WTC11 (cell line): ENCODE measurements at regions not wholly inside any gene's neighbourhood (a gene's known extent, or its start where the extent isn't known, plus 50 kb on each side); places are given as distances from the start of the nearest gene placed in this dataset.

Source experiments
- ATAC-seq: fragments of 200-7000 bp; cut with Tn5 transposase; 2 replicates; pipeline ENCODE4 v1.10.0; 2021; ENCODE audit warnings: mild to moderate bottlenecking, moderate library complexity
- CTCF ChIA-PET: fragments of 300-600 bp; sonication (Branson Sonifier 250); formaldehyde crosslinking; loops from one replicate; lab custom pipeline; 2021; ENCODE audit warnings: antibody characterized with exemption; lab: Charles Lee
- POLR2A ChIA-PET: fragments of 350-600 bp; sonication (Branson Sonifier 250); formaldehyde crosslinking; loops from one replicate; lab custom pipeline; 2021; ENCODE audit warnings: antibody characterized with exemption; lab: Charles Lee
- DNase-seq: peaks from one replicate; pipeline ENCODE4 v3.0.0; 2021; ENCODE audit warnings: low spot score
- H3K27ac Mint-ChIP-seq: 2 replicates; pipeline ENCODE4 v1.8.0; 2021; ENCODE audit warnings: mixed read lengths
- H3K27me3 Mint-ChIP-seq: 2 replicates; pipeline ENCODE4 v1.8.0; 2021; ENCODE audit warnings: low read depth, mild to moderate bottlenecking, moderate library complexity, mixed read lengths
- H3K36me3 Mint-ChIP-seq: 2 replicates; pipeline ENCODE4 v1.8.0; 2021; ENCODE audit warnings: mixed read lengths
- H3K4me1 Mint-ChIP-seq: 2 replicates; pipeline ENCODE4 v1.8.0; 2022; ENCODE audit warnings: mixed read lengths
- H3K4me3 Mint-ChIP-seq: 2 replicates; pipeline ENCODE4 v1.8.0; 2021; ENCODE audit warnings: mild to moderate bottlenecking, moderate library complexity, mixed read lengths
- H3K9me3 Mint-ChIP-seq: 2 replicates; pipeline ENCODE4 v1.8.0; 2021; ENCODE audit warnings: mixed read lengths
- AFF4 ChIP-seq: sonication (generic); formaldehyde crosslinking; IDR thresholded peaks from 2 replicates; pipeline ENCODE4 v1.8.1; 2023; ENCODE audit warnings: mild to moderate bottlenecking, missing genetic modification reagents, borderline replicate concordance
- AR ChIP-seq: fragments of 250-450 bp; sonication (Bioruptor Pico); IDR thresholded peaks from 2 replicates; pipeline ENCODE4 v1.9.0; 2021; ENCODE audit warnings: mild to moderate bottlenecking
- CBFB ChIP-seq: sonication (generic); formaldehyde crosslinking; IDR thresholded peaks from 2 replicates; pipeline ENCODE4 v1.8.1; 2022; ENCODE audit warnings: mild to moderate bottlenecking, low read depth, missing genetic modification reagents
- HMGA2 ChIP-seq: fragments of 250-450 bp; sonication (Bioruptor Pico); IDR thresholded peaks from 2 replicates; pipeline ENCODE4 v1.4.0; 2021; ENCODE audit warnings: mild to moderate bottlenecking, moderate library complexity
- MAX ChIP-seq: sonication (generic); formaldehyde crosslinking; IDR thresholded peaks from 2 replicates; pipeline ENCODE4 v1.8.0; 2022; ENCODE audit warnings: mild to moderate bottlenecking, missing genetic modification reagents
- MYBL2 ChIP-seq: sonication (generic); formaldehyde crosslinking; IDR thresholded peaks from 2 replicates; pipeline ENCODE4 v1.8.1; 2023; ENCODE audit warnings: mild to moderate bottlenecking, moderate library complexity, missing genetic modification reagents
- PRDM15 ChIP-seq: sonication (generic); formaldehyde crosslinking; IDR thresholded peaks from 2 replicates; pipeline ENCODE4 v1.8.0; 2022; ENCODE audit warnings: missing genetic modification reagents
- SOX15 ChIP-seq: fragments of 250-450 bp; sonication (Bioruptor Pico); IDR thresholded peaks from 2 replicates; pipeline ENCODE4 v1.9.0; 2021; ENCODE audit warnings: mild to moderate bottlenecking
- STAT6 ChIP-seq: sonication (generic); formaldehyde crosslinking; conservative IDR thresholded peaks from 2 replicates; pipeline ENCODE4 v1.8.1; 2023; ENCODE audit warnings: mild to moderate bottlenecking, low read depth, missing genetic modification reagents, moderate library complexity
- USF2 ChIP-seq: sonication (generic); formaldehyde crosslinking; IDR thresholded peaks from 2 replicates; pipeline ENCODE4 v1.8.1; 2023; ENCODE audit warnings: mild to moderate bottlenecking, missing genetic modification reagents, moderate library complexity
- ZBTB21 ChIP-seq: sonication (generic); formaldehyde crosslinking; IDR thresholded peaks from 2 replicates; pipeline ENCODE4 v1.8.1; 2023; ENCODE audit warnings: mild to moderate bottlenecking, missing genetic modification reagents, borderline replicate concordance
- ZNF121 ChIP-seq: sonication (generic); formaldehyde crosslinking; IDR thresholded peaks from 2 replicates; pipeline ENCODE4 v1.8.0; 2023; ENCODE audit warnings: missing genetic modification reagents
- ZNF263 ChIP-seq: sonication (generic); formaldehyde crosslinking; IDR thresholded peaks from 2 replicates; pipeline ENCODE4 v1.8.1; 2022; ENCODE audit warnings: low read depth, mild to moderate bottlenecking, moderate library complexity, missing genetic modification reagents
- ZNF532 ChIP-seq: fragments of 250-450 bp; sonication (Bioruptor Pico); IDR thresholded peaks from 2 replicates; pipeline ENCODE4 v1.9.0; 2021; ENCODE audit warnings: mild to moderate bottlenecking, borderline replicate concordance

GRCh38 chr13:76036176-76036575, 400.0 kb downstream of the LMO7 start (continued):
- TF ChIP-seq PRDM15 (CRISPR knock-in tag) = no peak
- TF ChIP-seq, all 79 proteins: peak for 0

- ATAC-seq = no peak
- no peaks in the 10 kb centered on the region for H3K9me3 Mint-ChIP-seq
- TF ChIP-seq ZNF121 (no peak), ZBTB21 (CRISPR knock-in tag) (no peak), AFF4 (CRISPR knock-in tag) (no peak), AR (CRISPR knock-in tag) (no peak), MAX (CRISPR knock-in tag) (no peak), STAT6 (CRISPR knock-in tag) (no peak), ZNF532 (CRISPR knock-in tag) (no peak), ZNF263 (no peak), SOX15 (CRISPR knock-in tag) (no peak), USF2 (CRISPR knock-in tag) (no peak), CBFB (CRISPR knock-in tag) (no peak), HMGA2 (CRISPR knock-in tag) (no peak), MYBL2 (no peak)
- H3K4me1 Mint-ChIP-seq = peaks cover 4% of the 10 kb centered on the region
- no peaks in the 10 kb centered on the region for H3K27me3 Mint-ChIP-seq
- no peak overlapping the region for H3K27ac Mint-ChIP-seq
- no peaks in the 10 kb centered on the region for H3K36me3 Mint-ChIP-seq
- no peak for DNase-seq
- CTCF ChIA-PET = no interaction called here
- POLR2A ChIA-PET = no interaction called here
- no peak overlapping the region for H3K4me3 Mint-ChIP-seq
Measured at GRCh38 chr13:76035711-76036110, 399.6 kb downstream of the LMO7 start.
